Progenitor cell of endocrine pancreas (in vitro differentiated cells): ENCODE measurements at regions not wholly inside any gene's neighbourhood (a gene's known extent, or its start where the extent isn't known, plus 50 kb on each side); places are given as distances from the start of the nearest gene placed in this dataset.

Experiments used
- DNase-seq: peaks from one replicate; pipeline ENCODE4 v3.0.0; 2021; ENCODE audit warnings: low spot score; ENCODE audit not compliant: unreplicated experiment
- H3K27ac Mint-ChIP-seq: 2 replicates; pipeline ENCODE4 v1.8.0; 2021; ENCODE audit warnings: mild to moderate bottlenecking, moderate library complexity, mixed read lengths
- H3K27me3 Mint-ChIP-seq: 2 replicates; pipeline ENCODE4 v1.8.0; 2021; ENCODE audit warnings: mixed read lengths
- H3K36me3 Mint-ChIP-seq: 2 replicates; pipeline ENCODE4 v1.8.0; 2022; ENCODE audit warnings: mixed read lengths; ENCODE audit not compliant: insufficient read depth
- H3K4me1 Mint-ChIP-seq: 2 replicates; pipeline ENCODE4 v1.8.0; 2021; ENCODE audit warnings: low read depth, mixed read lengths
- H3K4me3 Mint-ChIP-seq: 2 replicates; pipeline ENCODE4 v1.8.0; 2021; ENCODE audit warnings: low read depth, mild to moderate bottlenecking, moderate library complexity, mixed read lengths
- H3K9me3 Mint-ChIP-seq: 2 replicates; pipeline ENCODE4 v1.8.0; 2021; ENCODE audit warnings: low read depth, mixed read lengths
- CTCF ChIP-seq: fragments of 200-600 bp; sonication (generic); IDR thresholded peaks from one replicate; pipeline ENCODE4 v1.5.0; 2021; ENCODE audit warnings: antibody characterized with exemption, mild to moderate bottlenecking; ENCODE audit not compliant: unreplicated experiment

GRCh38 chr20:62563561-62563960 is 78.7 kb upstream of the SLCO4A1 start:
- TF ChIP-seq CTCF = no peak
- Mint-ChIP-seq H3K27ac (no peak overlapping the region), H3K36me3 (no peaks in the 10 kb centered on the region), H3K4me1 (no peaks in the 10 kb centered on the region), H3K9me3 (no peaks in the 10 kb centered on the region), H3K27me3 (peaks cover 10% of the 10 kb centered on the region), H3K4me3 (no peak overlapping the region)
- no peak for DNase-seq

- Mint-ChIP-seq H3K4me1 (no peaks in the 10 kb centered on the region), H3K27me3 (peaks cover 16% of the 10 kb centered on the region), H3K36me3 (no peaks in the 10 kb centered on the region), H3K9me3 (no peaks in the 10 kb centered on the region), H3K4me3 (no peak overlapping the region), H3K27ac (no peak overlapping the region)
- no peak for DNase-seq
- no peak for TF ChIP-seq CTCF
These were observed 77.7 kb upstream of the SLCO4A1 start for GRCh38 chr20:62564456-62565245.

GRCh38 chr20:62566266-62566665 is 76.0 kb upstream of the SLCO4A1 start:
- H3K4me1 Mint-ChIP-seq = no peaks in the 10 kb centered on the region
- H3K4me3 Mint-ChIP-seq = no peak overlapping the region
- H3K27ac Mint-ChIP-seq = no peak overlapping the region
- peaks cover 25% of the 10 kb centered on the region for H3K27me3 Mint-ChIP-seq
- H3K9me3 Mint-ChIP-seq = no peaks in the 10 kb centered on the region
- TF ChIP-seq CTCF = no peak
- no peak for DNase-seq
- no peaks in the 10 kb centered on the region for H3K36me3 Mint-ChIP-seq

- no peak for DNase-seq
- Mint-ChIP-seq H3K9me3 (no peaks in the 10 kb centered on the region), H3K27ac (no peak overlapping the region), H3K27me3 (peaks cover 21% of the 10 kb centered on the region), H3K4me3 (no peak overlapping the region), H3K4me1 (no peaks in the 10 kb centered on the region), H3K36me3 (no peaks in the 10 kb centered on the region)
- no peak for TF ChIP-seq CTCF
These were observed 75.5 kb upstream of the SLCO4A1 start for GRCh38 chr20:62566771-62567170.

- H3K9me3 Mint-ChIP-seq = no peaks in the 10 kb centered on the region
- H3K4me1 Mint-ChIP-seq = no peaks in the 10 kb centered on the region
- H3K36me3 Mint-ChIP-seq = no peaks in the 10 kb centered on the region
- no peak for DNase-seq
- TF ChIP-seq CTCF = no peak
- H3K27ac Mint-ChIP-seq = peak overlapping the region; percentile 46
- H3K27me3 Mint-ChIP-seq = peaks cover 25% of the 10 kb centered on the region
- no peak overlapping the region for H3K4me3 Mint-ChIP-seq
These were observed 74.9 kb upstream of the SLCO4A1 start for GRCh38 chr20:62567246-62568044.
